CD4-positive, CD25-positive, alpha-beta regulatory T cell (primary cell): ENCODE measurements at regions not wholly inside any gene's neighbourhood (a gene's known extent, or its start where the extent isn't known, plus 50 kb on each side); places are given as distances from the start of the nearest gene placed in this dataset.

Source experiments
- ATAC-seq, 2 donors: fragments of 150-1000 bp; cut with Tn5 transposase; one replicate each; pipeline ENCODE4 v1.10.0; 2021; ENCODE audit warnings: low read depth in 2 of 2, moderate number of reproducible peaks in 2 of 2, moderate library complexity in 1 of 2
- DNase-seq, 3 donors: peaks; one replicate each; pipeline versions ENCODE4 v3.0.0 to v3.0.0-alpha.2; 2012 to 2022; ENCODE audit warnings: mixed read lengths in 1 of 3
- H3K27ac ChIP-seq: one replicate; pipeline ENCODE4 v1.7.0; 2013; ENCODE audit warnings: mild to moderate bottlenecking, low read length; ENCODE audit not compliant: insufficient read depth, poor library complexity, severe bottlenecking
- H3K27me3 ChIP-seq: one replicate; pipeline ENCODE4 v1.7.0; 2013; ENCODE audit warnings: low read length; ENCODE audit not compliant: control insufficient read depth, insufficient read depth
- H3K36me3 ChIP-seq: one replicate; pipeline ENCODE4 v1.7.0; 2013; ENCODE audit warnings: mild to moderate bottlenecking, low read length, moderate library complexity; ENCODE audit not compliant: control insufficient read depth, insufficient read depth
- H3K4me1 ChIP-seq: 2 replicates; pipeline ENCODE4 v1.7.0; 2013; ENCODE audit warnings: mild to moderate bottlenecking, low read length; ENCODE audit not compliant: insufficient read depth, control insufficient read depth, poor library complexity, severe bottlenecking
- H3K4me3 ChIP-seq: one replicate; pipeline ENCODE4 v1.7.0; 2013; ENCODE audit warnings: low read depth, mild to moderate bottlenecking, low read length, moderate library complexity
- H3K9me3 ChIP-seq, 2 experiments: 1 replicate in 1 of 2; 2 replicates in 1 of 2; pipeline ENCODE4 v1.7.0; 2013; ENCODE audit warnings: low read length in 2 of 2, mild to moderate bottlenecking in 1 of 2, moderate library complexity in 1 of 2; ENCODE audit not compliant: control insufficient read depth in 2 of 2
- H3K27ac Mint-ChIP-seq, 3 donors: one replicate each; pipeline ENCODE4 v1.8.0; 2020 to 2022; ENCODE audit warnings: mild to moderate bottlenecking in 3 of 3, mixed read lengths in 3 of 3, moderate library complexity in 2 of 3
- H3K27me3 Mint-ChIP-seq: one replicate; pipeline ENCODE4 v1.8.0; 2022; ENCODE audit warnings: mild to moderate bottlenecking, mixed read lengths
- H3K36me3 Mint-ChIP-seq: one replicate; pipeline ENCODE4 v1.8.0; 2020; ENCODE audit warnings: mixed read lengths
- H3K4me1 Mint-ChIP-seq, 4 donors: one replicate each; pipeline ENCODE4 v1.8.0; 2020 to 2022; ENCODE audit warnings: mixed read lengths in 4 of 4, mild to moderate bottlenecking in 1 of 4
- H3K4me3 Mint-ChIP-seq, 4 donors: one replicate each; pipeline ENCODE4 v1.8.0; 2020 to 2022; ENCODE audit warnings: mild to moderate bottlenecking in 4 of 4, mixed read lengths in 4 of 4, moderate library complexity in 3 of 4
- H3K9me3 Mint-ChIP-seq, 7 donors: one replicate each; pipeline ENCODE4 v1.8.0; 2020 to 2022; ENCODE audit warnings: mixed read lengths in 7 of 7, mild to moderate bottlenecking in 3 of 7, moderate library complexity in 2 of 7

DNA sequence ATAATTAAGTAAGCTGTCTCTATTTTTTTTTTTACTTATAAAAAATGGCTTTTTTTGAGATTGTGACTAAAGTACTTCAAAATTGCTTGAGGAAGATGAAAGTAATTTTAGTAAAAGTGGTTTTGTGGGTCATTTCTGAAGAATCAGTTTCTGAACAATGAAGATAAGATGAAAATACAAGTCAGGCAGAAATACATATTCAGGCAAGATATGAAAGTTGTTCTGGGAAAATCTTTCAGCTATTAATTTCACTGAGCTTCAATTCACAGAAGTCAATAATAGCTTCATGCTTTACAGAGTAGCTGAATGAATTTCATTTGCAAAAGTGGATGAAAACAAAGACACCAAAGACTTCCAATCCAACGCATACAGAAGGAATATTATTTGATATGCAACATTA is 305.2 kb upstream of the ARSJ start:
- Mint-ChIP-seq H3K4me3 (no peak overlapping the region), H3K27me3 (no peaks in the 10 kb centered on the region), H3K4me1 (no peaks in the 10 kb centered on the region), H3K9me3 (peaks cover 0 to 5% (median 0%) of the 10 kb centered on the region in 7 donors), H3K27ac (no peak overlapping the region), H3K36me3 (no peaks in the 10 kb centered on the region)
- H3K27me3 ChIP-seq, result no peaks in the 10 kb centered on the region
- no peaks in the 10 kb centered on the region for H3K36me3 ChIP-seq
- H3K9me3 ChIP-seq, result no peaks in the 10 kb centered on the region
- no peak overlapping the region for H3K4me3 ChIP-seq
- no peak overlapping the region for H3K27ac ChIP-seq
- H3K4me1 ChIP-seq, result no peaks in the 10 kb centered on the region
- DNase-seq (no peak), ATAC-seq (no peak)

DNA sequence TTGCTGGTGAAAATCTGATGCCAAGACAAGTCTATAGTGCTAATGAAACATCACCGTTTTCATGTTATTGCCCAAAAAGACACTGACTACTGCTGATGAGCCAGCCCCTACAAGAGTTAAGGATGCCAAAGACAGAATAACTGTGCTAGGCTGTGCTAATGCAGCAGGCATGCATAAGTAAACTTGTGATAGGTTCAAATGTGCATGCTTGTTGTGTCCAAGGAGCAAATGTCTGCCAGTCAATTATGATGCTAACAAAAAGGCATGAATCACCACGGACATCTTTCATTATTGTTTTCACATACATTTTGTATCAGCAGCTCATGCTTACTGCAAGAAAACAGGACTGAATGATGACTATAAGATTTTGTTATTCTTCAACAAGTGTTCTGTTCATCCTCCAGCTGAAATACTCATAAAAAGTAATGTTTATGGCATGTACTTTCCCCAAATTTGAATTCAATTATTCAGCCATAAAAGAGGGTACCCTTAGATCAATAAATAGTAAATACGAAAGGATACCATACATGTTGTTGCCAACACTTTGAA is 306.9 kb upstream of the ARSJ start:
- Histone ChIP-seq H3K9me3 (no peaks in the 10 kb centered on the region), H3K36me3 (no peaks in the 10 kb centered on the region), H3K4me3 (no peak overlapping the region), H3K4me1 (no peaks in the 10 kb centered on the region), H3K27me3 (no peaks in the 10 kb centered on the region), H3K27ac (no peak overlapping the region)
- peaks cover 0 to 6% (median 2%) of the 10 kb centered on the region in 7 donors for H3K9me3 Mint-ChIP-seq
- H3K4me3 Mint-ChIP-seq, result no peak overlapping the region
- H3K27me3 Mint-ChIP-seq, result no peaks in the 10 kb centered on the region
- H3K4me1 Mint-ChIP-seq, result peaks cover 0 to 4% (median 0%) of the 10 kb centered on the region in 4 donors
- no peaks in the 10 kb centered on the region for H3K36me3 Mint-ChIP-seq
- DNase-seq (no peak), ATAC-seq (no peak)
- no peak overlapping the region for H3K27ac Mint-ChIP-seq

DNA sequence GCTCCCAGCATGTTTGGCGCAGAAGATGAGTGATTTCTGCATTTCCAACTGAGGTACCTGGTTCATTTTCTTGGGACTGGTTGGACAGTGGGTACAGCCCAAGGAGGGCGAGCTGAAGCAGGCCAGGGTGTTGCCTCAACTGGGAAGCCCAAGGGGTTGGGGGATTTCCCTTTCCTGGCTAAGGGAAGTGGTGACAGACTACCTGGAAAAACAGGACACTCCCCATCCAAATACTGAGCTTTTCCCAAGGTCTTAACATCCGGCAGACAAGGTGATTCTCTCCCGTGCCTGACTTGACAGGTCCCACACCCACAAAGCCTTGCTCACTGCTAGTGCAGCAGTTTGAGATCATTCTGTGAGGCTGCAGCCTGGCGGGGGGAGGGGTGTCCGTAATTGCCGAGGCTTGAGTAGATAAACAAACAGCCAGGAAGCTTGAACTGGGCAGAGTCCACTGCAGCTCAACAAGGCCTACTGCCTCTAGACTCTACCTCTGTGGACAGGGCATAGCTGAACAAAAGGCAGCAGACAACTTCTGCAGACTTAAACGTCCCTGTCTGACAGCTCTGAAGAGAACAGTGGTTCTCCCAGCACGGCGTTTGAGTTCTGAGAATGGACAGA is 307.7 kb upstream of the ARSJ start:
- Mint-ChIP-seq H3K36me3 (no peaks in the 10 kb centered on the region), H3K9me3 (peaks cover 0 to 7% (median 2%) of the 10 kb centered on the region in 7 donors), H3K4me1 (peaks cover 0 to 4% (median 0%) of the 10 kb centered on the region in 4 donors), H3K27me3 (no peaks in the 10 kb centered on the region), H3K27ac (no peak overlapping the region), H3K4me3 (no peak overlapping the region)
- Histone ChIP-seq H3K4me3 (no peak overlapping the region), H3K27ac (no peak overlapping the region), H3K4me1 (no peaks in the 10 kb centered on the region), H3K36me3 (no peaks in the 10 kb centered on the region), H3K9me3 (no peaks in the 10 kb centered on the region), H3K27me3 (no peaks in the 10 kb centered on the region)
- DNase-seq, result no peak
- ATAC-seq, result no peak

DNA sequence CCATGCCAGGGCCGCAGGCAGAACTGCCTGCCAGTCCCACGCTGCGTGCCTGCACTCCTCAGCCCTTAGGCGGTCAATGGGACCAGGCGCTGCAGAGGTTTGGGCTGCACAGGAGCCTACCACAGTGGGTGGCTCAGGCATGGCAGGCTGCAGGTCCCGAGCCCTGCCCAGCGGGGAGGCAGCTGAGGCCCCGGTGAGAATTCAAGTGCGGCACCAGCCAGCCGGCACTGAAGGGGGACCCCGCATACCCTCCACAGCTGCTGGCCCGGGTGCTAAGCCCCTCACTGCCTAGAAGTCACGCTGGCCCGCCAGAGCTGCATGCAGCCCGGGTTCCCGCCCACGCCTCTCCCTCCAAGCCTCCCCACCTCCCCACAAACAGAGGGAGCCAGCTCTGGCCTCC is 302.5 kb upstream of the UGT8 start:
- ATAC-seq (no peak), DNase-seq (no peak)
- H3K4me1 Mint-ChIP-seq, result no peaks in the 10 kb centered on the region
- no peaks in the 10 kb centered on the region for H3K9me3 ChIP-seq
- no peak overlapping the region for H3K27ac Mint-ChIP-seq
- H3K27me3 ChIP-seq, result no peaks in the 10 kb centered on the region
- no peaks in the 10 kb centered on the region for H3K4me1 ChIP-seq
- H3K27ac ChIP-seq, result no peak overlapping the region
- H3K4me3 ChIP-seq, result no peak overlapping the region
- no peaks in the 10 kb centered on the region for H3K36me3 Mint-ChIP-seq
- no peaks in the 10 kb centered on the region for H3K36me3 ChIP-seq
- H3K9me3 Mint-ChIP-seq, result peaks cover 0 to 13% (median 2%) of the 10 kb centered on the region in 7 donors
- no peak overlapping the region for H3K4me3 Mint-ChIP-seq
- no peaks in the 10 kb centered on the region for H3K27me3 Mint-ChIP-seq

DNA sequence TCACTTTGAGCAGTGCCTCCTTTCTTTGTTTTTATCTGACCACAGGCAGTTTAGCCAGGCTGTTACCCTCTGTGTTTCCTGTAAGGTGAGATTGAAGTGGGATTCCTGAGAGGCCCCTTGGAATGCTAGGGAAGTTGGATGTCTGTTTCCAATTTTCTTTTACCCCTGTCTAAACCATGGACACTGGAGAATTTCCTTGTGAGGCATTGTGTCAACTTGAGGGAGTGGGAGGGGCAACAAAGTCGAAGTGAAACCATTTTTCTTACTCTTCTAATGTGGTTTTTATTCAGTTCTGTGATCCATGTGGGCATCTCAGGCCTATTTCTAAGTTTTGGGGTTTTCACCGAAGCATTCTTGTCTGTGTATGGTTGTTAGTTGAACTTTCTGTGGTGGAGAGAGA is 296.1 kb upstream of the UGT8 start:
- no peak for ATAC-seq
- no peaks in the 10 kb centered on the region for H3K36me3 Mint-ChIP-seq

DNA sequence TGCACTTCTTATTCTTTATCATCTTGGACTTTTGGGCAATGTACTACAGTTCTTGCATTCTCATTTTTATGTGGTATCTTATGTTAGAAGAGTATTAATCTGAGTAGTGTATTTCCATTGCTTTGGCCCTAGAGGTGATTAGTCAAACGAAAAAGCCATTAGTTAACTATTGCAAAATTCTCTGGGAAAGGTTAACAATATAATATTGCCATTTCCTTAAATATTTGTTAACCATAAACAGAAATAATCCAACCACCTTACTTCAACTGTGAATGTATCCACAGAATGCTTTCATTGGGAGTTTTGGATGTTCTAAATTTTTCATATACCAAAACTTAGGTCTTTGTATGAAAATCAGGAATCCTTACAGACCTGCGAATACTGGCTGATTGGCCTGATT is 294.6 kb upstream of the UGT8 start:
- Histone ChIP-seq H3K36me3 (no peaks in the 10 kb centered on the region), H3K9me3 (no peaks in the 10 kb centered on the region), H3K4me3 (no peak overlapping the region), H3K27ac (no peak overlapping the region), H3K4me1 (no peaks in the 10 kb centered on the region), H3K27me3 (no peaks in the 10 kb centered on the region)
- Mint-ChIP-seq H3K4me3 (no peak overlapping the region), H3K9me3 (peaks cover 0 to 9% (median 1%) of the 10 kb centered on the region in 7 donors), H3K27ac (no peak overlapping the region), H3K36me3 (no peaks in the 10 kb centered on the region), H3K4me1 (no peaks in the 10 kb centered on the region), H3K27me3 (no peaks in the 10 kb centered on the region)
- DNase-seq, result no peak
- no peak for ATAC-seq

More for the DNA sequence above, 296.1 kb upstream of the UGT8 start:
- H3K27me3 ChIP-seq, result no peaks in the 10 kb centered on the region
- Mint-ChIP-seq H3K4me3 (no peak overlapping the region), H3K27me3 (no peaks in the 10 kb centered on the region), H3K4me1 (no peaks in the 10 kb centered on the region), H3K27ac (no peak overlapping the region), H3K9me3 (peaks cover 0 to 9% (median 1%) of the 10 kb centered on the region in 7 donors)
- H3K27ac ChIP-seq, result no peak overlapping the region
- no peaks in the 10 kb centered on the region for H3K4me1 ChIP-seq
- no peaks in the 10 kb centered on the region for H3K36me3 ChIP-seq
- no peaks in the 10 kb centered on the region for H3K9me3 ChIP-seq
- H3K4me3 ChIP-seq, result no peak overlapping the region
- DNase-seq, result no peak

DNA sequence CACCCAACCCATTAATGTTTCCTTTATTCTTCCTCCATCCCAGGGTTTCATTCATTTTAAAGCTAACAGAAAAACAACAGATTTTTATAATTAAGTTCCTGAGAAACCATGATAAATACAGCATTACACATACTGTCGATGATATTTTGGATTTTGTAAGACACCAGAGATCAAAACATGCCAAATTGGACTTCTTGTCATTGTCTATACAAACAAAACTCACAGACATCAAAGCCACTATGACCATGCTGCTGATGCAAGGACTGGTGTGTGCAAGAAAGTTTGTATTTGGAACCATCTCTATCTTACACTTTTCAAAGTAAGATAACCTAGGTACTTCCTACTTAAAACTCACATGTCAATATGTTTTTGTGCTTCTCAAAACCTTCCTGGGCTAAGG is 294.0 kb upstream of the UGT8 start:
- Histone ChIP-seq H3K4me1 (no peaks in the 10 kb centered on the region), H3K27me3 (no peaks in the 10 kb centered on the region), H3K27ac (no peak overlapping the region), H3K36me3 (no peaks in the 10 kb centered on the region), H3K4me3 (no peak overlapping the region), H3K9me3 (no peaks in the 10 kb centered on the region)
- no peaks in the 10 kb centered on the region for H3K36me3 Mint-ChIP-seq
- H3K4me1 Mint-ChIP-seq, result no peaks in the 10 kb centered on the region
- H3K27me3 Mint-ChIP-seq, result no peaks in the 10 kb centered on the region
- no peak for ATAC-seq
- no peak overlapping the region for H3K27ac Mint-ChIP-seq
- no peak overlapping the region for H3K4me3 Mint-ChIP-seq
- H3K9me3 Mint-ChIP-seq, result peaks cover 0 to 8% (median 1%) of the 10 kb centered on the region in 7 donors
- DNase-seq, result no peak

DNA sequence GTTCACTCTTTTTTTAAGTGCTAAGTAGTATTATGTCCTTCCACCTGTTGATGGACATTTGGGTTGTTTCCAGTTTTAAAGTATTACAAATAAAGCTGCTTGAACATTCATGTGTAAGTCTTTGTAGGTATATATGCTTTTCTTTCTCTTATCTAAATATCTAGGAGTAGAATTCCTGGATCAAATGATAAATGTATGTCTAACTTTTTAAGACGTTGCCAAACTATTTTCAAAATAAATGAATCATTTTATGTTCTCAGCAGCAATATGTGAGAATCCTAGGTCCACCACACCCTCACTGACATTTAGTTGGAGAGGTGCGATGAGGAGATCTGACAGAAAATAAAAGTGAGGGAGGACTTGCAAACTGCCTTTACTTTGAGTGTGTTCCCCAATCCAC is 291.7 kb upstream of the UGT8 start:
- Mint-ChIP-seq H3K27ac (no peak overlapping the region), H3K27me3 (no peaks in the 10 kb centered on the region), H3K36me3 (no peaks in the 10 kb centered on the region), H3K9me3 (peaks cover 0 to 5% (median 0%) of the 10 kb centered on the region in 7 donors), H3K4me1 (no peaks in the 10 kb centered on the region), H3K4me3 (no peak overlapping the region)
- H3K36me3 ChIP-seq, result no peaks in the 10 kb centered on the region
- no peaks in the 10 kb centered on the region for H3K4me1 ChIP-seq
- no peaks in the 10 kb centered on the region for H3K9me3 ChIP-seq
- no peak for DNase-seq
- no peak overlapping the region for H3K27ac ChIP-seq
- no peaks in the 10 kb centered on the region for H3K27me3 ChIP-seq
- ATAC-seq, result no peak
- H3K4me3 ChIP-seq, result no peak overlapping the region
